ENCODE measurements at regions not wholly inside any gene's neighbourhood (a gene's known extent, or its start where the extent isn't known, plus 50 kb on each side); places are given as distances from the start of the nearest gene placed in this dataset.

- TF ChIP-seq POLR2A (IDR thresholded peaks at IDR 0.05) = no peak
- Histone ChIP-seq H3K4me3 (no peak overlapping the region), H3K27ac (no peak overlapping the region), H3K36me3 (no peaks in the 10 kb centered on the region), H3K27me3 (no peaks in the 10 kb centered on the region), H3K9me3 (peaks cover 0 to 5% (median 0%) of the 10 kb centered on the region in 4 donors), H3K4me1 (no peaks in the 10 kb centered on the region)
- intact Hi-C loops (cut with DNase I; ENCODE audit: low total_unique reads) = no loop called here
- DNase-seq = peak in 1 of 2 donors; percentile 85
- 39 to 59% (median 51%) methylated on average over 4 of the region's 4 CpGs for WGBS, 5 donors
Measured at GRCh38 chr2:5777131-5777535, 84.9 kb downstream of the SOX11 start.

GRCh38 chr2:5781679-5782078, 89.5 kb downstream of the SOX11 start:
- Histone ChIP-seq H3K4me1 (no peaks in the 10 kb centered on the region), H3K36me3 (no peaks in the 10 kb centered on the region), H3K4me3 (no peak overlapping the region), H3K9me3 (peaks cover 0 to 9% (median 2%) of the 10 kb centered on the region in 4 donors), H3K27ac (no peak overlapping the region), H3K27me3 (no peaks in the 10 kb centered on the region)
- no peak for TF ChIP-seq CTCF (IDR thresholded peaks at IDR 0.05)
- TF ChIP-seq POLR2AphosphoS5 (IDR thresholded peaks at IDR 0.05) = no peak
- TF ChIP-seq EP300 (IDR thresholded peaks at IDR 0.05) = no peak
- no peak for TF ChIP-seq POLR2A (IDR thresholded peaks at IDR 0.05)
- intact Hi-C loops (cut with DNase I; ENCODE audit: low total_unique reads) = no loop called here
- WGBS, 5 donors = 80 to 88% (median 84%) methylated on average over 9 to 14 of the region's 14 CpGs
- no peak for DNase-seq

- DNase-seq = no peak
- Histone ChIP-seq H3K9me3 (peaks cover 0 to 14% (median 4%) of the 10 kb centered on the region in 4 donors), H3K27me3 (no peaks in the 10 kb centered on the region), H3K4me1 (no peaks in the 10 kb centered on the region), H3K36me3 (no peaks in the 10 kb centered on the region), H3K4me3 (no peak overlapping the region), H3K27ac (no peak overlapping the region)
- no peak for TF ChIP-seq POLR2A (IDR thresholded peaks at IDR 0.05)
- TF ChIP-seq CTCF (IDR thresholded peaks at IDR 0.05) = no peak
- TF ChIP-seq EP300 (IDR thresholded peaks at IDR 0.05) = no peak
- TF ChIP-seq POLR2AphosphoS5 (IDR thresholded peaks at IDR 0.05) = no peak
- WGBS, 5 donors = 70 to 73% (median 72%) methylated on average over 6 of the region's 6 CpGs
- intact Hi-C loops (cut with DNase I; ENCODE audit: low total_unique reads) = no loop called here
Measured at GRCh38 chr2:5782103-5782502, 89.9 kb downstream of the SOX11 start.

- DNase-seq = no peak
- intact Hi-C loops (cut with DNase I; ENCODE audit: low total_unique reads) = no loop called here
- Histone ChIP-seq H3K27ac (no peak overlapping the region), H3K4me3 (no peak overlapping the region), H3K27me3 (no peaks in the 10 kb centered on the region), H3K9me3 (peaks cover 5 to 37% (median 18%) of the 10 kb centered on the region in 4 donors), H3K4me1 (no peaks in the 10 kb centered on the region), H3K36me3 (no peaks in the 10 kb centered on the region)
- TF ChIP-seq POLR2A (IDR thresholded peaks at IDR 0.05) = no peak
- TF ChIP-seq EP300 (IDR thresholded peaks at IDR 0.05) = no peak
- TF ChIP-seq CTCF (IDR thresholded peaks at IDR 0.05) = no peak
- TF ChIP-seq POLR2AphosphoS5 (IDR thresholded peaks at IDR 0.05) = no peak
Measured at GRCh38 chr2:5788447-5788846, 96.3 kb downstream of the SOX11 start.

GRCh38 chr2:5791371-5791770, 99.2 kb downstream of the SOX11 start:
- no peaks in the 10 kb centered on the region for H3K36me3 ChIP-seq
- DNase-seq = no peak
- no peaks in the 10 kb centered on the region for H3K4me1 ChIP-seq
- intact Hi-C loops (cut with DNase I; ENCODE audit: low total_unique reads) = no loop called here
- TF ChIP-seq POLR2A (IDR thresholded peaks at IDR 0.05) (no peak), POLR2AphosphoS5 (IDR thresholded peaks at IDR 0.05) (no peak), EP300 (IDR thresholded peaks at IDR 0.05) (no peak), CTCF (IDR thresholded peaks at IDR 0.05) (no peak)
- H3K9me3 ChIP-seq = peaks cover 5 to 30% (median 18%) of the 10 kb centered on the region in 4 donors
- H3K27ac ChIP-seq = no peak overlapping the region
- no peak overlapping the region for H3K4me3 ChIP-seq
- 77 to 91% (median 83%) methylated on average over 7 of the region's 7 CpGs for WGBS, 5 donors
- no peaks in the 10 kb centered on the region for H3K27me3 ChIP-seq
